ENCODE measurements at regions not wholly inside any gene's neighbourhood (a gene's known extent, or its start where the extent isn't known, plus 50 kb on each side); places are given as distances from the start of the nearest gene placed in this dataset.

GRCh38 chr2:11060376-11061169 lies 94.7 kb upstream of the SLC66A3 start:
- no peak for TF ChIP-seq EZH2 (IDR thresholded peaks at IDR 0.05; ENCODE audit: low read depth)
- no peak for TF ChIP-seq CTCF (conservative IDR thresholded peaks at IDR 0.05)
